SIG-M5 treated with dmso at 0.1 percent for 504 hours (cell line): ENCODE measurements at regions not wholly inside any gene's neighbourhood (a gene's known extent, or its start where the extent isn't known, plus 50 kb on each side); places are given as distances from the start of the nearest gene placed in this dataset.

Experiments used
- DNase-seq: peaks from one replicate; lab custom pipeline; 2025; ENCODE audit not compliant: unreplicated experiment; lab: John Stamatoyannopoulos, UW

GRCh38 chr14:61110316-61111082 lies 129.5 kb downstream of the SLC38A6 start:
- no peak for DNase-seq

DNA sequence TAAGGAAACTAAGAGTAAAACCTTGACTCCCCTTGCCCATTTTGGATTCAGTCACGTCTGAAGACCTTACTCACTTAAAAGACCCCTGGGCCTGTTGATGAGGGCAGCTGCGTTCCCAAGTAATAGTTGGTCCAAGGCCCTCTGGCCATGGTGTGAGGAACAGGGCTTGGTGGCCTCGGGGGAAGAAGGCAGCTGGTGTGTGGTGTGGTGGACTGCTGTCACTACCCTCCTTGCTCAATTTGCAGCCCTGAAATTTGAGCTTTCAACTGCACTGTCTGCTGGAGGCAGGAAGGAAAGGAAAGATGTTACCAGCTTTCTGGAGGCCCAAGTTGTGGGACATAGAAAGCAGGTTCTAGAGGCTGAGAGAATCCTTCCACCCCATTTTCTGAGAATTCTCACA lies 128.2 kb downstream of the SLC38A6 start:
- DNase-seq, result no peak

DNA sequence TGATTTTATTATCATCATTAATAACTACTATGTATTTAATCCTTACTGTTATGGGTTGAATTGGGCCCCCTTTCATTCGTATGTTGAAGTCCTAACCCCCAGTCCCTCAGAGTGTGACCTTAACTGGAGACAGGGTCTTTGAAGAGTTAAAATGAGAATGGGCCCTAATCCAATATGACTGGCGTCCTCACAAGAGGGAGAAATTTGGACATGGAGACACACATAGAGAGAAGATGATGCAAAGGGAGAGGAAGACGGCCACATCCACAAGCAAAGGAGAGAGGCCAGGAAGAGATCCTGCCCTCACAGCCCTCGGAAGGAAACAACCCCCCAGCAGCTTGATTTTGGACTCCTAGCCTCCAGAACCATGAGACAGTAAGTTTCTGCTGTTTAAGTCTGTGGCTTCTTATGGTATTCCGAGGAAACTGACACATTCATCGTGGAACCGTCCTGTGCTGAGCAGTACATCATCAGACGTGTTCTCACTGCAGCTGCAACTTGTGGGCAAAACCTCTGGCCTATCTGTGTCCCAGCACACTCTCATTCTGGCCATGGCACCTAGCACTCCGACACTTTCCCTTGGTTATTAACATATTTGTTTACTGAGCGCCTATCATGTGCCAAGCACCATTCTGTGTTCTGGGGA lies 127.6 kb downstream of the SLC38A6 start:
- DNase-seq, result no peak

- no peak for DNase-seq
Measured at GRCh38 chr14:61107869-61108493, 126.9 kb downstream of the SLC38A6 start.

GRCh38 chr14:61106959-61107641 lies 126.1 kb downstream of the SLC38A6 start:
- DNase-seq, result no peak

DNA sequence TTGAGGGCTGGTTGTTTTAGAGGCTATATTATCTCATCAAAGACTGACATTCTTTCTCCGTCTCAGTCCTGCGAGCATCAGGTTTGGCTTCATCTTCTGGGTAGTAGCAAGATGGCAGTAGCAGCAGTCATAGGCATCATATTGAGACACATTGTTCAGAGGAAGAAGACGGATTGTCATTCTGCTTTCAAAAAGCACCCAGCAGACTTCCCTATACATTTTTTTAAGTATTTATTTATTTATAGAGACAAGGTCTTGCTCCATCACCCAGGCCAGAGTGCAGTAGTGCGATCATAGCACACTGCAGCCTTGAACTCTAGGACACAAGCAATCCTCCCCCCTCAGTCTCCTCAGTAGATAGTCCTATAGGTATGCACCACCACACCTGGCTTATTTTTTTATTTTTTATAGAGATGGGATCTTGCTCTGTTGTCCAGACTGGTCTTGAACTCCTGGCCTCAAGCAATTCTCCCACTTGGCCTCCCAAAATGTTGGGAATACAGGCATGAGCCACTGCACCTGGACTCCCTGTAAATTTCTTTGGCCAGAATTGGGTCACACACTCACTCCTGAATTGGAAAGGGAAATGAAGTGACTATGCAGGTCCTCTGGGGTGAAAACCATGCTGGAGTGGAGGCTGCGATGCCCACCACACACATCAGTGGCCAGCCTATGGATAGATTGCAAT lies 125.4 kb downstream of the SLC38A6 start:
- no peak for DNase-seq

GRCh38 chr14:61104358-61104757 lies 123.3 kb downstream of the SLC38A6 start:
- DNase-seq, result no peak

- DNase-seq, result peak; percentile 88
Measured at GRCh38 chr14:61103541-61104339, 122.7 kb downstream of the SLC38A6 start.

GRCh38 chr14:61102549-61103466 lies 121.8 kb downstream of the SLC38A6 start:
- DNase-seq, result no peak
